K562 (cell line): ENCODE measurements at regions not wholly inside any gene's neighbourhood (a gene's known extent, or its start where the extent isn't known, plus 50 kb on each side); places are given as distances from the start of the nearest gene placed in this dataset.

ENCODE experiments used
- ATAC-seq: fragments of 200-7000 bp; cut with Tn5 transposase; 3 replicates; pipeline ENCODE4 v1.9.1; 2020; ENCODE audit warnings: moderate library complexity
- BruUV-seq: library from RNA; stranded (reverse); fragments of 400-500 nt; replicated peaks from 2 replicates; lab custom pipeline; 2021; lab: Mats Ljungman, UMichigan
- CTCF ChIA-PET: fragments of 300-600 bp; formaldehyde crosslinking; extraction: SDS; loops from one replicate; lab custom pipeline; 2021; ENCODE audit warnings: low intra/inter-chr PET ratio; lab: Yijun Ruan, JAX
- POLR2A ChIA-PET: fragments of 300-600, 350-650 bp; sonication (Branson Sonifier 250); formaldehyde crosslinking; extraction: SDS; loops from one replicate; lab custom pipeline; 2021; ENCODE audit warnings: antibody characterized with exemption, inconsistent platforms; lab: Yijun Ruan, JAX
- DNase-seq, 4 experiments: peaks; one replicate each; pipeline versions ENCODE4 v3.0.0 to v3.0.0-alpha.2; 2011 to 2018; ENCODE audit warnings: low spot score in 3 of 4, mixed read lengths in 3 of 4; ENCODE audit errors: extremely low read depth in 1 of 4
- FAIRE-seq: peaks from 2 replicates; lab custom pipeline; 2011; peaks lifted over from hg19 to GRCh38; lab: Jason Lieb, UNC
- H2AFZ ChIP-seq: 2 replicates; pipeline ENCODE4 v1.6.0; 2011; ENCODE audit warnings: low read depth, low read length, control low read depth, inconsistent platforms
- H3K27ac ChIP-seq: fragments of 200-600 bp; 3 replicates; pipeline ENCODE4 v1.8.0; 2011; ENCODE audit warnings: low read depth, mild to moderate bottlenecking, control low read depth, inconsistent platforms, low read length, moderate library complexity, mixed read lengths; ENCODE audit errors: extremely low read depth
- H3K27me3 ChIP-seq, 2 experiments: fragments of 300-600 bp in 1 of 2; 2 replicates in 1 of 2; 3 replicates in 1 of 2; pipeline versions ENCODE4 v1.6.0 to v1.8.0; 2011; ENCODE audit warnings: inconsistent platforms in 2 of 2, low read length in 2 of 2, mild to moderate bottlenecking in 1 of 2, mixed read lengths in 1 of 2, moderate library complexity in 1 of 2; ENCODE audit not compliant: control insufficient read depth in 2 of 2, insufficient read depth in 2 of 2
- H3K36me3 ChIP-seq: fragments of 300-600 bp; 3 replicates; pipeline ENCODE4 v1.8.0; 2011; ENCODE audit warnings: mild to moderate bottlenecking, low read length, inconsistent platforms; ENCODE audit not compliant: control insufficient read depth, insufficient read depth
- H3K4me1 ChIP-seq, 2 experiments: fragments of 200-600 bp in 1 of 2; replicated peaks in 1 of 2; 2 replicates in 1 of 2; 3 replicates in 1 of 2; pipeline versions ENCODE4 v1.5.1 to v1.8.0; 2011; ENCODE audit warnings: inconsistent platforms in 2 of 2, low read length in 2 of 2, mild to moderate bottlenecking in 1 of 2, mixed read lengths in 1 of 2, moderate library complexity in 1 of 2; ENCODE audit not compliant: control insufficient read depth in 2 of 2, insufficient read depth in 2 of 2
- H3K4me2 ChIP-seq: 2 replicates; pipeline ENCODE4 v1.6.1; 2011; ENCODE audit warnings: low read length, control low read depth, inconsistent platforms, mixed read lengths; ENCODE audit not compliant: insufficient read depth
- H3K4me3 ChIP-seq: fragments of 200-600 bp; sonication (generic), shearing (Covaris generic); 2 replicates; pipeline ENCODE4 v1.5.1; 2016; ENCODE audit warnings: control low read depth, inconsistent platforms
- H3K79me2 ChIP-seq: fragments of 200-600 bp; 3 replicates; pipeline ENCODE4 v1.8.0; 2011; ENCODE audit warnings: low read length, inconsistent platforms; ENCODE audit not compliant: control insufficient read depth, insufficient read depth
- H3K9ac ChIP-seq, 2 experiments: 2 replicates each; pipeline versions ENCODE4 v1.6.0 to v1.6.1; 2011; ENCODE audit warnings: low read depth in 2 of 2, low read length in 2 of 2, control low read depth in 1 of 2, inconsistent platforms in 1 of 2, mild to moderate bottlenecking in 1 of 2, mixed read lengths in 1 of 2; ENCODE audit not compliant: insufficient read depth in 1 of 2
- H3K9me1 ChIP-seq: one replicate; pipeline ENCODE4 v1.6.0; 2011; ENCODE audit warnings: inconsistent platforms, mild to moderate bottlenecking, low read length, moderate library complexity; ENCODE audit not compliant: control insufficient read depth, insufficient read depth
- H3K9me3 ChIP-seq: replicated peaks from 2 replicates; pipeline ENCODE4 v1.5.1; 2011; ENCODE audit warnings: low read depth, low read length, inconsistent platforms; ENCODE audit not compliant: control insufficient read depth, insufficient read depth
- H4K20me1 ChIP-seq: replicated peaks from 2 replicates; pipeline ENCODE4 v1.6.1; 2011; ENCODE audit warnings: low read length, inconsistent platforms, mixed read lengths; ENCODE audit not compliant: control insufficient read depth, insufficient read depth
- CCAR2 ChIP-seq: fragments of 200-400 bp; formaldehyde crosslinking; IDR thresholded peaks from 2 replicates; pipeline ENCODE4 v1.6.1; 2017; ENCODE audit warnings: mild to moderate bottlenecking, low read depth, low read length
- DNMT1 ChIP-seq: fragments of 450-650 bp; IDR thresholded peaks from 2 replicates; pipeline ENCODE4 v1.6.1; 2016; ENCODE audit warnings: antibody characterized with exemption, mild to moderate bottlenecking
- E2F3 ChIP-seq: fragments of 250-450 bp; sonication (Bioruptor Pico); IDR thresholded peaks from 2 replicates; pipeline ENCODE4 v1.4.0; 2020; ENCODE audit warnings: mild to moderate bottlenecking
- HCFC1 ChIP-seq: IDR thresholded peaks from 2 replicates; pipeline ENCODE4 v1.6.1; 2012; ENCODE audit warnings: low read depth, low read length, improper control_type of control experiment
- RAD51 ChIP-seq: fragments of 450-650 bp; IDR thresholded peaks from 2 replicates; pipeline ENCODE4 v1.7.1; 2016; ENCODE audit warnings: low read depth, mild to moderate bottlenecking, borderline replicate concordance
- ZNF217 ChIP-seq: sonication (generic); formaldehyde crosslinking; IDR thresholded peaks from 2 replicates; pipeline ENCODE4 v1.8.0; 2022; ENCODE audit warnings: mild to moderate bottlenecking, missing genetic modification reagents
- ZNF282 ChIP-seq: sonication (generic); formaldehyde crosslinking; IDR thresholded peaks from 2 replicates; pipeline ENCODE4 v1.8.1; 2023; ENCODE audit warnings: missing genetic modification reagents
- WGBS: fragments of 100-300 bp; shearing (Covaris generic); methylation state at CpG from one replicate; pipeline ENCODE4 v1.1.6; 2016; ENCODE audit warnings: low coverage, mixed read lengths; ENCODE audit not compliant: insufficient coverage; ENCODE audit errors: missing lambda C conversion rate; 5-methylcytosine and 5-hydroxymethylcytosine counted together
- in situ Hi-C: fragments of 300-500 bp; cut with MboI; formaldehyde crosslinking; loops from 4 replicates; pipeline ENCODE4 v1.15.0; 2018; ENCODE audit warnings: inconsistent platforms, mixed read lengths
- intact Hi-C: fragments of 100-400 bp; cut with micrococcal nuclease; formaldehyde crosslinking; loops from 2 replicates; pipeline ENCODE4 v1.14.2; 2022
- TF ChIP-seq, protein P1 (sequence below): fragments of 250-450 bp; sonication (Bioruptor Pico); IDR thresholded peaks from 2 replicates; pipeline ENCODE4 v1.4.0; 2020; ENCODE audit warnings: mild to moderate bottlenecking, moderate library complexity, borderline replicate concordance
- TF ChIP-seq, protein P2 (sequence below): sonication (generic); formaldehyde crosslinking; IDR thresholded peaks from 2 replicates; pipeline ENCODE4 v1.8.0; 2022; ENCODE audit warnings: mild to moderate bottlenecking, missing genetic modification reagents
- TF ChIP-seq, protein P3 (sequence below): fragments of 200-800 bp; sonication (Bioruptor generic); IDR thresholded peaks from 2 replicates; pipeline ENCODE4 v1.6.1; 2016; ENCODE audit warnings: missing genetic modification characterization, missing compliant biosample characterization
- TF ChIP-seq, protein P4 (sequence below): sonication (generic); formaldehyde crosslinking; IDR thresholded peaks from 2 replicates; pipeline ENCODE4 v1.8.1; 2022; ENCODE audit warnings: missing genetic modification reagents

DNA sequence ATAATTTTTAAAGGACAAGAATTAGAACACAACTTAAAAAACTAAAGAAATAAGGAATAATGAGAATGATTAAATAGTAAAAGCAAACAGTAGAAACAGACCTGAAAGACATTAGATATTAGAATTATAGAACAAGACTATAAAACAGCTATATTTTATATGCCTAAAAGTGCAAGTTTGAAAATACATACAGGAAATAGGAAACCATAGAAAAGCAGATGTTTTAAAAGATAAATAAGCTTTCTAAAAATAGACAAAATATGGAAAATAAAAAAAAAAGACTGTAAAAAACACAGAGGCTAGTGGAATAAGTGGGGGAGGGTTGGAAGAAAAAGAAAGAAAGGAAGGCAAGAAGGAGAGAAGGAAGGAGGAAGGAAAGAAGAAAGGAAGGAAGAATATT lies 407.3 kb downstream of the IDS start (continued):
- TF ChIP-seq, protein P1, sequence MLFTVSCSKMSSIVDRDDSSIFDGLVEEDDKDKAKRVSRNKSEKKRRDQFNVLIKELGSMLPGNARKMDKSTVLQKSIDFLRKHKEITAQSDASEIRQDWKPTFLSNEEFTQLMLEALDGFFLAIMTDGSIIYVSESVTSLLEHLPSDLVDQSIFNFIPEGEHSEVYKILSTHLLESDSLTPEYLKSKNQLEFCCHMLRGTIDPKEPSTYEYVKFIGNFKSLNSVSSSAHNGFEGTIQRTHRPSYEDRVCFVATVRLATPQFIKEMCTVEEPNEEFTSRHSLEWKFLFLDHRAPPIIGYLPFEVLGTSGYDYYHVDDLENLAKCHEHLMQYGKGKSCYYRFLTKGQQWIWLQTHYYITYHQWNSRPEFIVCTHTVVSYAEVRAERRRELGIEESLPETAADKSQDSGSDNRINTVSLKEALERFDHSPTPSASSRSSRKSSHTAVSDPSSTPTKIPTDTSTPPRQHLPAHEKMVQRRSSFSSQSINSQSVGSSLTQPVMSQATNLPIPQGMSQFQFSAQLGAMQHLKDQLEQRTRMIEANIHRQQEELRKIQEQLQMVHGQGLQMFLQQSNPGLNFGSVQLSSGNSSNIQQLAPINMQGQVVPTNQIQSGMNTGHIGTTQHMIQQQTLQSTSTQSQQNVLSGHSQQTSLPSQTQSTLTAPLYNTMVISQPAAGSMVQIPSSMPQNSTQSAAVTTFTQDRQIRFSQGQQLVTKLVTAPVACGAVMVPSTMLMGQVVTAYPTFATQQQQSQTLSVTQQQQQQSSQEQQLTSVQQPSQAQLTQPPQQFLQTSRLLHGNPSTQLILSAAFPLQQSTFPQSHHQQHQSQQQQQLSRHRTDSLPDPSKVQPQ (CRISPR knock-in tag), result no peak
- TF ChIP-seq HCFC1, result no peak
- no peak for TF ChIP-seq DNMT1
- TF ChIP-seq, protein P2, sequence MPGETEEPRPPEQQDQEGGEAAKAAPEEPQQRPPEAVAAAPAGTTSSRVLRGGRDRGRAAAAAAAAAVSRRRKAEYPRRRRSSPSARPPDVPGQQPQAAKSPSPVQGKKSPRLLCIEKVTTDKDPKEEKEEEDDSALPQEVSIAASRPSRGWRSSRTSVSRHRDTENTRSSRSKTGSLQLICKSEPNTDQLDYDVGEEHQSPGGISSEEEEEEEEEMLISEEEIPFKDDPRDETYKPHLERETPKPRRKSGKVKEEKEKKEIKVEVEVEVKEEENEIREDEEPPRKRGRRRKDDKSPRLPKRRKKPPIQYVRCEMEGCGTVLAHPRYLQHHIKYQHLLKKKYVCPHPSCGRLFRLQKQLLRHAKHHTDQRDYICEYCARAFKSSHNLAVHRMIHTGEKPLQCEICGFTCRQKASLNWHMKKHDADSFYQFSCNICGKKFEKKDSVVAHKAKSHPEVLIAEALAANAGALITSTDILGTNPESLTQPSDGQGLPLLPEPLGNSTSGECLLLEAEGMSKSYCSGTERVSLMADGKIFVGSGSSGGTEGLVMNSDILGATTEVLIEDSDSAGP (CRISPR knock-in tag), result no peak

DNA sequence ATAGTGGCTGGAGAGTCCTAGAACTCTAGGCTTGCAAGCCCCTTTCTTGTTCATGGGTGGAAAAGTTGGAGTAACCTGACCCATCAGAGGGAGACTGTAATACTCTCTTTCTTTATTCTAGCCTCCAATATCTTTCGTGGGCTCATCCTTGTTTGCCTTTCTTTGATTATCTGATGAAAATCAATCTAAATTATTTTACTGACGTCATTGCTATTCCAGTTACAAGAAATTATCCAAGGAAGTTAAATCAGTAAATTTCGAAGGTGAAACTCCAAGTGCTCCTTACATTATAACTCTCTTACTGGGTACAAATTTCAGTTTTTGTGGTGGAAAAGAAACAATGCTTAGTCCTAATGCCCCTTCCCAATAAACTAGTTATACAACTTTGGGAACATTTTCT lies 412.9 kb downstream of the IDS start:
- DNase-seq, result no peak
- no peak for TF ChIP-seq ZNF217 (CRISPR knock-in tag)
- TF ChIP-seq RAD51, result no peak
- TF ChIP-seq, protein P3, sequence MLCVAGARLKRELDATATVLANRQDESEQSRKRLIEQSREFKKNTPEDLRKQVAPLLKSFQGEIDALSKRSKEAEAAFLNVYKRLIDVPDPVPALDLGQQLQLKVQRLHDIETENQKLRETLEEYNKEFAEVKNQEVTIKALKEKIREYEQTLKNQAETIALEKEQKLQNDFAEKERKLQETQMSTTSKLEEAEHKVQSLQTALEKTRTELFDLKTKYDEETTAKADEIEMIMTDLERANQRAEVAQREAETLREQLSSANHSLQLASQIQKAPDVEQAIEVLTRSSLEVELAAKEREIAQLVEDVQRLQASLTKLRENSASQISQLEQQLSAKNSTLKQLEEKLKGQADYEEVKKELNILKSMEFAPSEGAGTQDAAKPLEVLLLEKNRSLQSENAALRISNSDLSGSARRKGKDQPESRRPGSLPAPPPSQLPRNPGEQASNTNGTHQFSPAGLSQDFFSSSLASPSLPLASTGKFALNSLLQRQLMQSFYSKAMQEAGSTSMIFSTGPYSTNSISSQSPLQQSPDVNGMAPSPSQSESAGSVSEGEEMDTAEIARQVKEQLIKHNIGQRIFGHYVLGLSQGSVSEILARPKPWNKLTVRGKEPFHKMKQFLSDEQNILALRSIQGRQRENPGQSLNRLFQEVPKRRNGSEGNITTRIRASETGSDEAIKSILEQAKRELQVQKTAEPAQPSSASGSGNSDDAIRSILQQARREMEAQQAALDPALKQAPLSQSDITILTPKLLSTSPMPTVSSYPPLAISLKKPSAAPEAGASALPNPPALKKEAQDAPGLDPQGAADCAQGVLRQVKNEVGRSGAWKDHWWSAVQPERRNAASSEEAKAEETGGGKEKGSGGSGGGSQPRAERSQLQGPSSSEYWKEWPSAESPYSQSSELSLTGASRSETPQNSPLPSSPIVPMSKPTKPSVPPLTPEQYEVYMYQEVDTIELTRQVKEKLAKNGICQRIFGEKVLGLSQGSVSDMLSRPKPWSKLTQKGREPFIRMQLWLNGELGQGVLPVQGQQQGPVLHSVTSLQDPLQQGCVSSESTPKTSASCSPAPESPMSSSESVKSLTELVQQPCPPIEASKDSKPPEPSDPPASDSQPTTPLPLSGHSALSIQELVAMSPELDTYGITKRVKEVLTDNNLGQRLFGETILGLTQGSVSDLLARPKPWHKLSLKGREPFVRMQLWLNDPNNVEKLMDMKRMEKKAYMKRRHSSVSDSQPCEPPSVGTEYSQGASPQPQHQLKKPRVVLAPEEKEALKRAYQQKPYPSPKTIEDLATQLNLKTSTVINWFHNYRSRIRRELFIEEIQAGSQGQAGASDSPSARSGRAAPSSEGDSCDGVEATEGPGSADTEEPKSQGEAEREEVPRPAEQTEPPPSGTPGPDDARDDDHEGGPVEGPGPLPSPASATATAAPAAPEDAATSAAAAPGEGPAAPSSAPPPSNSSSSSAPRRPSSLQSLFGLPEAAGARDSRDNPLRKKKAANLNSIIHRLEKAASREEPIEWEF (CRISPR knock-in tag), result no peak
- TF ChIP-seq CCAR2, result no peak
- no peak for TF ChIP-seq ZNF282 (CRISPR knock-in tag)
- TF ChIP-seq, protein P4, sequence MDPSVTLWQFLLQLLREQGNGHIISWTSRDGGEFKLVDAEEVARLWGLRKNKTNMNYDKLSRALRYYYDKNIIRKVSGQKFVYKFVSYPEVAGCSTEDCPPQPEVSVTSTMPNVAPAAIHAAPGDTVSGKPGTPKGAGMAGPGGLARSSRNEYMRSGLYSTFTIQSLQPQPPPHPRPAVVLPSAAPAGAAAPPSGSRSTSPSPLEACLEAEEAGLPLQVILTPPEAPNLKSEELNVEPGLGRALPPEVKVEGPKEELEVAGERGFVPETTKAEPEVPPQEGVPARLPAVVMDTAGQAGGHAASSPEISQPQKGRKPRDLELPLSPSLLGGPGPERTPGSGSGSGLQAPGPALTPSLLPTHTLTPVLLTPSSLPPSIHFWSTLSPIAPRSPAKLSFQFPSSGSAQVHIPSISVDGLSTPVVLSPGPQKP (CRISPR knock-in tag), result no peak
- no peak for TF ChIP-seq E2F3

More for the DNA sequence above, 412.9 kb downstream of the IDS start:
- Histone ChIP-seq H3K27ac (no peak overlapping the region), H3K9me1 (no peaks in the 10 kb centered on the region), H3K36me3 (no peaks in the 10 kb centered on the region), H3K79me2 (no peaks in the 10 kb centered on the region), H2AFZ (no peak overlapping the region), H4K20me1 (no peaks in the 10 kb centered on the region), H3K9me3 (no peaks in the 10 kb centered on the region), H3K9ac (no peak overlapping the region), H3K4me3 (no peak overlapping the region), H3K4me2 (no peak overlapping the region), H3K4me1 (no peaks in the 10 kb centered on the region), H3K27me3 (no peaks in the 10 kb centered on the region)
- BruUV-seq, result no TSS peak
- FAIRE-seq (no peak), ATAC-seq (no peak)
- 0% methylated on average over 3 of the region's 3 CpGs for WGBS
- ChIA-PET POLR2A (no interaction called here), CTCF (no interaction called here)
- in situ Hi-C loops, result no loop called here
- intact Hi-C loops, result no loop called here
